IPS-20b (cell line): ENCODE measurements at regions not wholly inside any gene's neighbourhood (a gene's known extent, or its start where the extent isn't known, plus 50 kb on each side); places are given as distances from the start of the nearest gene placed in this dataset.

Experiments
- H3K27ac ChIP-seq: one replicate; pipeline ENCODE4 v1.5.1; 2013; ENCODE audit warnings: low read length
- H3K27me3 ChIP-seq: 2 replicates; pipeline ENCODE4 v1.6.1; 2013; ENCODE audit warnings: mild to moderate bottlenecking, low read length, inconsistent platforms; ENCODE audit not compliant: insufficient read depth
- H3K36me3 ChIP-seq: 2 replicates; pipeline ENCODE4 v1.6.1; 2013; ENCODE audit warnings: low read depth, mild to moderate bottlenecking, inconsistent platforms, low read length, moderate library complexity; ENCODE audit not compliant: insufficient read depth
- H3K4me1 ChIP-seq: 2 replicates; pipeline ENCODE4 v1.6.1; 2013; ENCODE audit warnings: mild to moderate bottlenecking, control low read depth, inconsistent platforms, low read length, moderate library complexity; ENCODE audit not compliant: insufficient read depth
- H3K4me3 ChIP-seq: 2 replicates; pipeline ENCODE4 v1.5.1; 2013; ENCODE audit warnings: mild to moderate bottlenecking, low read length, inconsistent platforms
- H3K9ac ChIP-seq: 2 replicates; pipeline ENCODE4 v1.6.1; 2013; ENCODE audit warnings: low read depth, mild to moderate bottlenecking, inconsistent platforms, low read length, moderate library complexity
- H3K9me3 ChIP-seq: 2 replicates; pipeline ENCODE4 v1.6.1; 2013; ENCODE audit warnings: mild to moderate bottlenecking, low read depth, low read length, inconsistent platforms; ENCODE audit not compliant: insufficient read depth

DNA sequence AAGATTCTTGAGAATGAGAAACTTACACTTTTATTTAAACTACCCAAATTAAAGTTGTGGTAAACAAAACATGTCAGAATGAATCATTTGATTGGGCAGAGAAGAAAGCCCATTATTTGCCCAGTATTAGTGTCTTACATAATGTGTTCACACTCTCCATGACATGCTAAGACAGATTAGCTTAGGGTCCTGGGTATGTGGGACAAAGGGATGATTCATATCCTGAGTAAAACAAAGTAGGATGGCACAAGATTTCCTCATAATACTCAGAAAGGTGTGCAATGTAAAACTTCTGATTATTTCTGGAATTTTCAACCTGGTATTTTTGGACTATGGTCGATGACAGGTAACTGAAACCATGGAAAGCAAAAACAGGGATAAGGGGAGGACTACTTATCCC is 183.9 kb upstream of the POU5F2 start:
- Histone ChIP-seq H3K4me1 (peaks cover 7% of the 10 kb centered on the region; the same call in 1 of the 2 replicates), H3K27ac (no peak overlapping the region)

GRCh38 chr5:93924628-93925027 is 183.2 kb upstream of the POU5F2 start:
- no peaks in the 10 kb centered on the region for H3K9me3 ChIP-seq
- H3K4me1 ChIP-seq: peaks cover 7% of the 10 kb centered on the region; the same call in 1 of the 2 replicates
- no peaks in the 10 kb centered on the region for H3K36me3 ChIP-seq
- no peaks in the 10 kb centered on the region for H3K27me3 ChIP-seq
- H3K27ac ChIP-seq: no peak overlapping the region
- no peak overlapping the region for H3K4me3 ChIP-seq
- no peak overlapping the region for H3K9ac ChIP-seq

More for the DNA sequence above, 183.9 kb upstream of the POU5F2 start:
- no peaks in the 10 kb centered on the region for H3K36me3 ChIP-seq
- H3K9me3 ChIP-seq: no peaks in the 10 kb centered on the region
- H3K4me3 ChIP-seq: no peak overlapping the region
- H3K9ac ChIP-seq: no peak overlapping the region
- H3K27me3 ChIP-seq: no peaks in the 10 kb centered on the region

- Histone ChIP-seq H3K4me1 (peaks cover 7% of the 10 kb centered on the region; the same call in 1 of the 2 replicates), H3K36me3 (no peaks in the 10 kb centered on the region), H3K4me3 (no peak overlapping the region), H3K9ac (no peak overlapping the region), H3K27me3 (no peaks in the 10 kb centered on the region), H3K27ac (no peak overlapping the region), H3K9me3 (no peaks in the 10 kb centered on the region)
These were observed 181.2 kb upstream of the POU5F2 start for GRCh38 chr5:93922551-93922950.

- no peaks in the 10 kb centered on the region for H3K27me3 ChIP-seq
- no peaks in the 10 kb centered on the region for H3K4me1 ChIP-seq
- no peak overlapping the region for H3K27ac ChIP-seq
- H3K36me3 ChIP-seq: no peaks in the 10 kb centered on the region
- H3K9ac ChIP-seq: no peak overlapping the region
- no peaks in the 10 kb centered on the region for H3K9me3 ChIP-seq
- H3K4me3 ChIP-seq: no peak overlapping the region
These were observed 179.6 kb upstream of the POU5F2 start for GRCh38 chr5:93921001-93921400.

GRCh38 chr5:93916872-93917271 is 175.5 kb upstream of the POU5F2 start:
- no peak overlapping the region for H3K27ac ChIP-seq
- H3K9me3 ChIP-seq: no peaks in the 10 kb centered on the region
- no peak overlapping the region for H3K9ac ChIP-seq
- no peaks in the 10 kb centered on the region for H3K4me1 ChIP-seq
- H3K27me3 ChIP-seq: no peaks in the 10 kb centered on the region
- no peaks in the 10 kb centered on the region for H3K36me3 ChIP-seq
- H3K4me3 ChIP-seq: no peak overlapping the region

DNA sequence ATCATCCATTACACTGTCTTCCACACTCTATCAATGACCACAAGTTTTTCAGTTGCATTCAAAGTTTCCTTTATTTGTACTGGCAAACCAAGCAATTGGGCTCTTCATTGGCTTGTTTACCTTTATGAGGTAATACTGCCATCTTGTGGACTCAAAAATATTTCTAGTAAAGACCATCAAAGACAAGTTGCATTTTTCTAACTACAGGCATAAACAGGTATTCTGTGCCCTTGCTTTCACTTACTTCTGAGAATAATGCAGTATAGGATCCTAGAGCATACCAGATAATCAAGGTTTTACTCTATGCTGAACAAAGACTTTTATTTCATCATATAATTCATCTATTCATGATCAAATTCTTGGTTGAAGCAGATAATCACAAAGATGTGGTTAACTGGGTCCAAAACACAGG is 173.7 kb upstream of the POU5F2 start:
- H3K27me3 ChIP-seq: no peaks in the 10 kb centered on the region

DNA sequence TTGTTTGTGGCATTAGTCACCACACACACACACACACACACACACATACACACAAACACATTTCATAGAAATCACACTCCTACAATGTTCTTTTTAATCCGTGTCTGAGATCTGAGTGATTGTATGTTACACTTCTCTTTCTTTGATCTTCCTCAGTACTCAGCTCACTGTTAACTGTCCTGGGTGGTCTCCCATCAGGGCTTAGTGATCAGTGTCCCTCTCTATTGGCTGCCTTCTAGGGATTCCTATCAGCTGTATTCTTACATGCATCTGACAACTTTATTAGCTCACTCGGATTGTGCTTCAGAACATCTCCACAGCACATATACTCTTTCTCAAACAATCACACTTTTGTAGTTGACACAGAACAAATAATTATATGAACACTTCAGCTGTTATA is 170.2 kb upstream of the POU5F2 start:
- no peak overlapping the region for H3K4me3 ChIP-seq
- no peaks in the 10 kb centered on the region for H3K4me1 ChIP-seq
- no peaks in the 10 kb centered on the region for H3K9me3 ChIP-seq
- H3K9ac ChIP-seq: no peak overlapping the region
- no peaks in the 10 kb centered on the region for H3K36me3 ChIP-seq
- H3K27me3 ChIP-seq: no peaks in the 10 kb centered on the region
- H3K27ac ChIP-seq: no peak overlapping the region

More for the DNA sequence above, 173.7 kb upstream of the POU5F2 start:
- Histone ChIP-seq H3K27ac (no peak overlapping the region), H3K36me3 (no peaks in the 10 kb centered on the region), H3K4me3 (no peak overlapping the region), H3K9me3 (no peaks in the 10 kb centered on the region), H3K4me1 (no peaks in the 10 kb centered on the region), H3K9ac (no peak overlapping the region)

GRCh38 chr5:93909356-93909755 is 168.0 kb upstream of the POU5F2 start:
- Histone ChIP-seq H3K27ac (no peak overlapping the region), H3K9ac (no peak overlapping the region), H3K27me3 (no peaks in the 10 kb centered on the region), H3K4me3 (no peak overlapping the region), H3K36me3 (no peaks in the 10 kb centered on the region), H3K4me1 (no peaks in the 10 kb centered on the region), H3K9me3 (no peaks in the 10 kb centered on the region)

- H3K4me1 ChIP-seq: no peaks in the 10 kb centered on the region
- no peaks in the 10 kb centered on the region for H3K36me3 ChIP-seq
- no peak overlapping the region for H3K27ac ChIP-seq
- H3K9me3 ChIP-seq: no peaks in the 10 kb centered on the region
- no peak overlapping the region for H3K9ac ChIP-seq
- no peak overlapping the region for H3K4me3 ChIP-seq
- no peaks in the 10 kb centered on the region for H3K27me3 ChIP-seq
These were observed 163.5 kb upstream of the POU5F2 start for GRCh38 chr5:93904917-93905316.

DNA sequence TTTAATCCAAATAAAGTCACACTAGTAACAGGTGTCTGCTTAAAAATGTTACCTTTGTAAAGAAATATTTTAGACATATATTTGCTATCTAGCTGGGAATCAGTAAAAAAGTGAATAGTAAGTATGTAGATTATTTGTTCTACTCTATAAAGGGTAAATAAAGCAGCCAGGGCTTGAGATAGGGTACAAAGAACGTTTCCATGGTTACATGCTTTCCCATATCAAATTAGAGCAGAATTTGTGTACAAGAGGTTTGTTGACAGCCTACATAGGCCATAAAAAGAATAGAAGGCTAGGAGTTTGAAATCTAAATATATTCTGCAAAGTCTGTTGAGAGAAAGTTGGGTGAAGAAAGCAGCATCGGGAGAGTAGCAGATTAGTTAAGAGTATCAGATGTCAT is 160.9 kb upstream of the POU5F2 start:
- H3K9ac ChIP-seq: no peak overlapping the region
- H3K9me3 ChIP-seq: no peaks in the 10 kb centered on the region
- H3K4me1 ChIP-seq: no peaks in the 10 kb centered on the region
- H3K27me3 ChIP-seq: no peaks in the 10 kb centered on the region
- no peak overlapping the region for H3K27ac ChIP-seq
- H3K36me3 ChIP-seq: no peaks in the 10 kb centered on the region
- no peak overlapping the region for H3K4me3 ChIP-seq

DNA sequence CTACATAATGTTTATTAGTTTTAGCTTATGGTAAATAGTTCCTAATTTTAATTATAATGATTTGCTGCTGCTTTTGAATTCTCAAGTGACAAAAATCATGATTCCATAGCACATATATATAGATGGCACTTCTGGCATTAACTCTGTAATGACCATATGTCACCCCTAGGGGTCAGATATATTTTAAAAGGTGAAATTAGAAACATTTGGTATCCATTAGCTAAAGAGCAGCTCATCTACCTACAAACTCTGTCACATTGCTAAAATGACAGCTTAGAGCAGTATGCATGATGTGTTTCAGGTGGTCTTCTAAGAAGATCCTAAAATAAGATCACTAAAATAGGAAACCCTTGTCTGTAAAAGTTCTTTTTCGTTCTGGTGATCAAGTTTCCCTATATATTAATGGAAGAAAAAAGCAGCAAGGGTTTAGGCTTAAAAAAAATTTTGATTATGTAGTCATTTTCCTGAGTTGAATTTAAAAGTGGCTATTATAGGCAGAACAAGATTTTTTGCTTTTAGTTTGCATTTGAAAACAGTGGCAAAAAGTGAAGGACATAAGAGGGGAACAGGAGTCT is 157.7 kb upstream of the POU5F2 start:
- no peak overlapping the region for H3K9ac ChIP-seq
- H3K27ac ChIP-seq: no peak overlapping the region
- no peak overlapping the region for H3K4me3 ChIP-seq
- H3K36me3 ChIP-seq: no peaks in the 10 kb centered on the region
- no peaks in the 10 kb centered on the region for H3K27me3 ChIP-seq
- no peaks in the 10 kb centered on the region for H3K9me3 ChIP-seq
- H3K4me1 ChIP-seq: no peaks in the 10 kb centered on the region

GRCh38 chr5:93894601-93895354 is 153.4 kb upstream of the POU5F2 start:
- Histone ChIP-seq H3K27ac (no peak overlapping the region), H3K4me3 (no peak overlapping the region), H3K27me3 (no peaks in the 10 kb centered on the region), H3K9me3 (no peaks in the 10 kb centered on the region), H3K9ac (no peak overlapping the region), H3K36me3 (no peaks in the 10 kb centered on the region), H3K4me1 (no peaks in the 10 kb centered on the region)
